ENCODE measurements at regions not wholly inside any gene's neighbourhood (a gene's known extent, or its start where the extent isn't known, plus 50 kb on each side); places are given as distances from the start of the nearest gene placed in this dataset.
"Not testable (repeated sequence)": the region's sequence is repeated elsewhere in the genome, so short reads cannot be mapped to it uniquely, and the experiment has no call there.

GRCh38 chr6:134405386-134406087 lies 87.6 kb upstream of the SGK1 start:
- Mint-ChIP-seq H3K27me3 (ENCODE audit: low read depth) (peaks cover 5% of the 10 kb centered on the region), H3K36me3 (ENCODE audit: low read depth) (no peaks in the 10 kb centered on the region), H3K27ac (no peak overlapping the region), H3K4me3 (no peak overlapping the region), H3K9me3 (no peaks in the 10 kb centered on the region), H3K4me1 (peaks cover 5% of the 10 kb centered on the region)
- no peak for TF ChIP-seq CTCF (IDR thresholded peaks at IDR 0.05; ENCODE audit: unreplicated experiment in 3 of 3)

DNA sequence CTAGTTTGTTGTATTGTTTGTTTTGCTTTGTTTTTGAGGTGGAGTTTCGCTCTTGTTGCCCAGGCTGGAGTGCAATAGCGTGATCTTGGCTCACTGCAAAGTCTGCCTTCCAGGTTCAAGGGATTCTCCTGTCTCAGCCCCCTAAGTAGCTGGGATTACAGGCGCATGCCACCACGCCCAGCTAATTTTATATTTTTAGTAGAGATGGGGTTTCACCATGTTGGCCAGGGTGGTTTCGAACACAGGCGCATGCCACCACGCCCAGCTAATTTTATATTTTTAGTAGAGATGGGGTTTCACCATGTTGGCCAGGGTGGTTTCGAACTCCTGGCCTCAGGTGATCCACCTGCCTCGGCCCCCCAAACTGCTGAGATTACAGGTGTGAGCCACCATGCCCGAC lies 85.4 kb upstream of the SGK1 start:
- H3K4me3 Mint-ChIP-seq; H3K27me3 Mint-ChIP-seq (ENCODE audit: low read depth); H3K27ac Mint-ChIP-seq; H3K9me3 Mint-ChIP-seq; H3K36me3 Mint-ChIP-seq (ENCODE audit: low read depth); H3K4me1 Mint-ChIP-seq: not testable (repeated sequence)

DNA sequence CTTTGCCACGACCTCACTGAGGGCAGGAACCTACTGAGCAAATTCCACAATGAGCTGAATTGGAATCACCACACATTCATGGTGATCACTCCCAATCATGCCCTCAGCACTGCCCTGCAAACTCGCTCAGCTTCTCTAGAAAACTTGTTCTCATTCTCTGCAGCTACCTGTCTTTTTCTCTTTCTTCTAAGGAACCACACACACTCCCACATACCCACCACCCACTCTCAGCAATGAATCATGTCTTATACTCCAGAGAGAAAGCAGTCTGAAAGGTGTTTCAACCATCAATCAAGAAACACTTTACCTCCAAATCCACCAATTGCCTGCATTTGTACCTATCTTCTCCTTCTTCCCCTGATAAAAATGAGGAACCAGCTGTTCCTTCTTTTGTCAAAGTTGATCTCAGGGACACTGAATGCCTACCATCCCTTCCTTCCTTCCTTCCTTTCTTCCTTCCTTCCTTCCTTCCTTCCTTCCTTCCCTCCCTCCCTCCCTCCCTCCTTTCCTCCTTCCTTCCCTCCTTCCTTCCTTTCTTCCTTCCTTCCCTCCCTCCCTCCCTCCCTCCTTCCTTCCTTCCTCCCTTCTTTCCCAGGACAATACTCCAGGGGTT lies 84.6 kb upstream of the SGK1 start:
- Mint-ChIP-seq H3K9me3 (no peaks in the 10 kb centered on the region), H3K27ac (no peak overlapping the region), H3K36me3 (ENCODE audit: low read depth) (no peaks in the 10 kb centered on the region), H3K4me3 (no peak overlapping the region), H3K27me3 (ENCODE audit: low read depth) (peaks cover 5% of the 10 kb centered on the region), H3K4me1 (peaks cover 5% of the 10 kb centered on the region)
- TF ChIP-seq CTCF (IDR thresholded peaks at IDR 0.05; ENCODE audit: unreplicated experiment in 3 of 3), result no peak

- peaks cover 9% of the 10 kb centered on the region for H3K27me3 Mint-ChIP-seq (ENCODE audit: low read depth)
- H3K4me3 Mint-ChIP-seq, result no peak overlapping the region
- no peaks in the 10 kb centered on the region for H3K36me3 Mint-ChIP-seq (ENCODE audit: low read depth)
- no peak overlapping the region for H3K27ac Mint-ChIP-seq
- TF ChIP-seq CTCF (IDR thresholded peaks at IDR 0.05; ENCODE audit: unreplicated experiment in 3 of 3), result no peak
- peaks cover 5% of the 10 kb centered on the region for H3K4me1 Mint-ChIP-seq
- H3K9me3 Mint-ChIP-seq, result no peaks in the 10 kb centered on the region
Measured at GRCh38 chr6:134400941-134401340, 83.0 kb upstream of the SGK1 start.

GRCh38 chr6:134398453-134398852 lies 80.5 kb upstream of the SGK1 start:
- Mint-ChIP-seq H3K27me3 (ENCODE audit: low read depth) (peaks cover 13% of the 10 kb centered on the region), H3K27ac (no peak overlapping the region), H3K36me3 (ENCODE audit: low read depth) (no peaks in the 10 kb centered on the region), H3K4me3 (no peak overlapping the region), H3K9me3 (no peaks in the 10 kb centered on the region), H3K4me1 (peaks cover 5% of the 10 kb centered on the region)
- no peak for TF ChIP-seq CTCF (IDR thresholded peaks at IDR 0.05; ENCODE audit: unreplicated experiment in 3 of 3)

DNA sequence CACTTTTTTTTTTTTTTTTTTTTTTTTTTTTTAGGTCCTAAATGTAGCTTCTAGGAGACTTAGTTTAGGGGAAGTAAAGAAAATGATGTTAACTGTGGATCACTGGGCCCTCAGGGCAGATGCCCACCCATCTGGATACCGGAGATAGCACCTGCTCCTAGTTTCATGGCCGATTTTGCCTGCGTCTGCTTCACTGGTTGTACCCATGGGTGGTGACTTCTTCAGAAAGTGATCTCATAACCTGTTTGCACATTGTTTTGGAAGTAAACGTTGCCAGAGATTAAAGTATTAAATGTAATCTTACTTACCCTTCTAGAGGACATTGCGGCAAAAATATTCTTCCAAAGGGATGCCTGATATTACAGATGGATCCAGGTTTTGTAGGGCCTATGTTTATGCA lies 79.8 kb upstream of the SGK1 start:
- H3K4me1 Mint-ChIP-seq, result peaks cover 5% of the 10 kb centered on the region
- H3K27me3 Mint-ChIP-seq (ENCODE audit: low read depth), result peaks cover 13% of the 10 kb centered on the region
- no peak overlapping the region for H3K27ac Mint-ChIP-seq
- H3K4me3 Mint-ChIP-seq, result no peak overlapping the region
- H3K9me3 Mint-ChIP-seq, result no peaks in the 10 kb centered on the region
- H3K36me3 Mint-ChIP-seq (ENCODE audit: low read depth), result no peaks in the 10 kb centered on the region
- TF ChIP-seq CTCF (IDR thresholded peaks at IDR 0.05; ENCODE audit: unreplicated experiment in 3 of 3), result no peak
